HFFc6 (cell line): ENCODE measurements at regions not wholly inside any gene's neighbourhood (a gene's known extent, or its start where the extent isn't known, plus 50 kb on each side); places are given as distances from the start of the nearest gene placed in this dataset.

Experiments
- DNase-seq: peaks from one replicate; pipeline ENCODE4 v3.0.0-alpha.2; 2018
- H3K27ac Mint-ChIP-seq: 2 replicates; pipeline ENCODE4 v1.8.0; 2020; ENCODE audit warnings: mild to moderate bottlenecking, mixed read lengths
- H3K27me3 Mint-ChIP-seq: 2 replicates; pipeline ENCODE4 v1.8.0; 2021; ENCODE audit warnings: mild to moderate bottlenecking, moderate library complexity, mixed read lengths; ENCODE audit not compliant: insufficient read depth
- H3K36me3 Mint-ChIP-seq: 2 replicates; pipeline ENCODE4 v1.8.0; 2021; ENCODE audit warnings: low read depth, mixed read lengths
- H3K4me1 Mint-ChIP-seq: 2 replicates; pipeline ENCODE4 v1.8.0; 2020; ENCODE audit warnings: low read depth, mixed read lengths
- H3K4me3 Mint-ChIP-seq: 2 replicates; pipeline ENCODE4 v1.8.0; 2020; ENCODE audit warnings: mild to moderate bottlenecking, moderate library complexity, mixed read lengths
- H3K9me3 Mint-ChIP-seq: 2 replicates; pipeline ENCODE4 v1.8.0; 2020; ENCODE audit warnings: mild to moderate bottlenecking, mixed read lengths
- CTCF ChIP-seq: fragments of 200-600 bp; sonication (generic); IDR thresholded peaks from 2 replicates; pipeline ENCODE4 v1.5.0; 2021; ENCODE audit warnings: antibody characterized with exemption, mild to moderate bottlenecking

- H3K36me3 Mint-ChIP-seq: no peaks in the 10 kb centered on the region
- H3K4me3 Mint-ChIP-seq: no peak overlapping the region
- peaks cover 30% of the 10 kb centered on the region for H3K27me3 Mint-ChIP-seq
- H3K27ac Mint-ChIP-seq: no peak overlapping the region
- no peak for TF ChIP-seq CTCF
- H3K9me3 Mint-ChIP-seq: no peaks in the 10 kb centered on the region
- H3K4me1 Mint-ChIP-seq: no peaks in the 10 kb centered on the region
- DNase-seq: no peak
These were observed 120.4 kb upstream of the TMCC3 start for GRCh38 chr12:94770791-94771190.

- Mint-ChIP-seq H3K27ac (no peak overlapping the region), H3K4me3 (no peak overlapping the region), H3K36me3 (no peaks in the 10 kb centered on the region), H3K9me3 (no peaks in the 10 kb centered on the region), H3K4me1 (no peaks in the 10 kb centered on the region), H3K27me3 (peaks cover 32% of the 10 kb centered on the region)
- no peak for DNase-seq
- no peak for TF ChIP-seq CTCF
These were observed 119.7 kb upstream of the TMCC3 start for GRCh38 chr12:94769776-94770759.

GRCh38 chr12:94769047-94769420, 118.7 kb upstream of the TMCC3 start:
- H3K27me3 Mint-ChIP-seq: peaks cover 28% of the 10 kb centered on the region
- H3K36me3 Mint-ChIP-seq: no peaks in the 10 kb centered on the region
- H3K4me1 Mint-ChIP-seq: no peaks in the 10 kb centered on the region
- no peak for DNase-seq
- TF ChIP-seq CTCF: no peak
- H3K9me3 Mint-ChIP-seq: no peaks in the 10 kb centered on the region
- H3K4me3 Mint-ChIP-seq: no peak overlapping the region
- no peak overlapping the region for H3K27ac Mint-ChIP-seq

- peaks cover 27% of the 10 kb centered on the region for H3K27me3 Mint-ChIP-seq
- no peak for DNase-seq
These were observed 118.2 kb upstream of the TMCC3 start for GRCh38 chr12:94768398-94769046.

GRCh38 chr12:94767956-94768355, 117.6 kb upstream of the TMCC3 start:
- Mint-ChIP-seq H3K4me3 (no peak overlapping the region), H3K27me3 (peaks cover 26% of the 10 kb centered on the region), H3K4me1 (no peaks in the 10 kb centered on the region), H3K36me3 (no peaks in the 10 kb centered on the region), H3K27ac (no peak overlapping the region), H3K9me3 (no peaks in the 10 kb centered on the region)
- no peak for TF ChIP-seq CTCF
- no peak for DNase-seq

More at GRCh38 chr12:94768398-94769046, 118.2 kb upstream of the TMCC3 start:
- Mint-ChIP-seq H3K36me3 (no peaks in the 10 kb centered on the region), H3K9me3 (no peaks in the 10 kb centered on the region), H3K27ac (no peak overlapping the region), H3K4me3 (no peak overlapping the region), H3K4me1 (no peaks in the 10 kb centered on the region)
- no peak for TF ChIP-seq CTCF
